Transverse colon (tissue), 4 donors: ENCODE measurements at regions not wholly inside any gene's neighbourhood (a gene's known extent, or its start where the extent isn't known, plus 50 kb on each side); places are given as distances from the start of the nearest gene placed in this dataset.

Experiments used
- DNase-seq: peaks from one replicate; pipeline ENCODE4 v3.0.0-alpha.2; 2019
- H3K27ac ChIP-seq, 4 donors: fragments of 200-600 bp; sonication (generic); 2 replicates each; pipeline ENCODE4 v1.5.1; 2016 to 2018; ENCODE audit warnings: inconsistent platforms in 4 of 4
- H3K27me3 ChIP-seq: fragments of 200-600 bp; sonication (generic); 2 replicates; pipeline ENCODE4 v1.5.1; 2017; ENCODE audit warnings: inconsistent platforms
- H3K36me3 ChIP-seq, 4 donors: fragments of 200-600 bp; sonication (generic); 2 replicates each; pipeline ENCODE4 v1.5.1; 2017 to 2019; ENCODE audit warnings: inconsistent platforms in 4 of 4
- H3K4me1 ChIP-seq, 4 donors: fragments of 200-600 bp; sonication (generic); 2 replicates each; pipeline ENCODE4 v1.5.1; 2017 to 2020; ENCODE audit warnings: inconsistent platforms in 4 of 4
- H3K4me3 ChIP-seq, 4 donors: fragments of 200-600 bp; sonication (generic); 1 replicate in 1 of 4; 2 replicates in 3 of 4; pipeline versions ENCODE4 v1.5.1 to v1.6.1; 2017 to 2019; ENCODE audit warnings: inconsistent platforms in 4 of 4
- H3K9me3 ChIP-seq, 2 donors: fragments of 200-600 bp; sonication (generic); 2 replicates each; pipeline ENCODE4 v1.5.1; 2017 to 2019; ENCODE audit warnings: inconsistent platforms in 2 of 2
- CTCF ChIP-seq, 5 experiments: fragments of 200-600 bp in 3 of 5; fragments of 450-650 bp in 2 of 5; sonication (generic) in 3 of 5; IDR thresholded peaks; 1 replicate in 2 of 5; 2 replicates in 3 of 5; pipeline ENCODE4 v1.5.1; 2016 to 2017; ENCODE audit warnings: antibody characterized with exemption in 5 of 5, inconsistent platforms in 3 of 5, mild to moderate bottlenecking in 2 of 5, moderate library complexity in 1 of 5
- EP300 ChIP-seq: sonication (generic); formaldehyde crosslinking; IDR thresholded peaks from one replicate; pipeline ENCODE4 v1.6.1; 2017; ENCODE audit warnings: antibody characterized with exemption, low read depth
- POLR2A ChIP-seq: fragments of 450-650 bp; IDR thresholded peaks from one replicate; pipeline ENCODE4 v1.6.1; 2016; ENCODE audit warnings: antibody characterized with exemption, mild to moderate bottlenecking, moderate library complexity
- POLR2AphosphoS5 ChIP-seq, 3 donors: sonication (generic); formaldehyde crosslinking; IDR thresholded peaks; one replicate each; pipeline ENCODE4 v1.6.1; 2016; ENCODE audit warnings: antibody characterized with exemption in 3 of 3
- WGBS, 2 donors: methylation state at CpG; one replicate each; pipeline ENCODE4 v1.1.5; 2018; ENCODE audit warnings: low coverage in 1 of 2; 5-methylcytosine and 5-hydroxymethylcytosine counted together
- in situ Hi-C, 4 donors: fragments of 200-750 bp; cut with MboI; loops; one replicate each; pipeline versions ENCODE4 v1.15.0 to v1.15.1; 2017; ENCODE audit warnings: low sequenced_read_pairs in 3 of 4, low pct_ligation_motif_present in 1 of 4, low pct_unique_long_range_greater_than_20kb in 1 of 4
- intact Hi-C: fragments of 100-400 bp; cut with DNase I; formaldehyde crosslinking; loops from one replicate; pipeline ENCODE4 v1.15.1; 2023; ENCODE audit warnings: low total_unique reads

DNA sequence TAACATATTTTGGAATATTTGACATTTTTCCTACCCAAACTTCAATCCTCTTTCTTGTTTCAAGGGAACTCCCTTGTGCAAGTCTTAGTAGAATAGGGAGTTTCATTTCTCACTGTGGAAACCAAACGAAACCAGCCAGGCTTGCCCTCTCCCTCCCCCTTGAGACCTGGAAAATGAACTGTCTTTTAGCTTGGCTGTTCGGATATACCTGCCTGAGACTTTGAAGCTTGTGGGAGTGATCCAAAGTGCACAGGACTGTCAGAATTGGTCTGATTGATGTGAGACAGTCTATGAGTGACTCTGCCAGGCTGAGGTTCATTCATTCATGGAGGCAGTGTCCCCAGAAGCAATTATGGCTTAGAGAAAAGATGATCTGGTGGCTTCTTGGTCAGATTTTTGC is 388.1 kb downstream of the EPM2A start:
- in situ Hi-C loops: no loop called here

DNA sequence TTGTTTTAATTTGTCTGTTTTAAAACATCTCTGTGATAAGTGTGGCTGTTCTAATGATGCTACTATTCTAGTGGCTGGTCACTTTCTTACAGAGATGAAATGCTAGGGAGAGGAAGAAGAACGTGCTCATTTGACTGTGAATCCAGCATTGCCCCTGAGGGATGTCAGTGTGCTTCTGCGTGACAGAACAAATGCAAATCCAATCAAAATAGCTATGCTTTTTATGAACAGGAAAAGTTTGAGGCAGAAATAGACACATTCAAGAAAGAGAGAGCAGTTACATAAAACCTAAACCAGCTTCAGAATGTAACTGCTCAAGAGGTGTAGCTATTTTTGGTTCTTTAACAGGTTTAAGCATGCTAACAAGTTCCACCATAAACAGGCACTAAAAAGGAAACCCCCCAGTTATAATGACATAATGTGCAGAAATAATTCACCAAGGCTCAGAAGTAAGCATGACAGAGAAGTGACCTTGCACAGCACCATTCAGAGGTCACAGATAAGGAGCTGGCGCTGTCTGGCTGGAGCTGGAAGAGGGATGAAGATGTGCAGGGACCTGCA is 385.3 kb downstream of the EPM2A start:
- 61 to 77% methylated on average over 3 of the region's 3 CpGs for WGBS, 2 donors
- no peak overlapping the region for H3K27ac ChIP-seq
- H3K4me3 ChIP-seq: no peak overlapping the region
- no peak for TF ChIP-seq CTCF (IDR thresholded peaks at IDR 0.05)
- TF ChIP-seq EP300: no peak
- TF ChIP-seq POLR2A: no peak
- TF ChIP-seq POLR2AphosphoS5 (IDR thresholded peaks at IDR 0.05): no peak
- intact Hi-C loops: no loop called here
- in situ Hi-C loops: no loop called here
- H3K4me1 ChIP-seq: no peaks in the 10 kb centered on the region
- H3K36me3 ChIP-seq: no peaks in the 10 kb centered on the region
- H3K27me3 ChIP-seq: no peaks in the 10 kb centered on the region
- DNase-seq: no peak
- no peaks in the 10 kb centered on the region for H3K9me3 ChIP-seq

More for the DNA sequence above, 388.1 kb downstream of the EPM2A start:
- Histone ChIP-seq H3K9me3 (no peaks in the 10 kb centered on the region), H3K4me1 (no peaks in the 10 kb centered on the region), H3K4me3 (no peak overlapping the region), H3K27me3 (no peaks in the 10 kb centered on the region), H3K36me3 (no peaks in the 10 kb centered on the region), H3K27ac (no peak overlapping the region)
- 78% methylated on average over 2 of the region's 2 CpGs; no CpG with 5 or more reads in 1 of the 2 donors for WGBS, 2 donors
- intact Hi-C loops: no loop called here
- TF ChIP-seq EP300: no peak
- no peak for DNase-seq

- intact Hi-C loops: no loop called here
- Histone ChIP-seq H3K36me3 (no peaks in the 10 kb centered on the region), H3K27ac (no peak overlapping the region), H3K27me3 (no peaks in the 10 kb centered on the region), H3K4me3 (no peak overlapping the region), H3K4me1 (no peaks in the 10 kb centered on the region), H3K9me3 (no peaks in the 10 kb centered on the region)
- no peak for DNase-seq
- TF ChIP-seq POLR2AphosphoS5 (IDR thresholded peaks at IDR 0.05): no peak
- no peak for TF ChIP-seq POLR2A
- no peak for TF ChIP-seq CTCF (IDR thresholded peaks at IDR 0.05)
- TF ChIP-seq EP300: no peak
- in situ Hi-C loops: no loop called here
- 81 to 83% methylated on average over 2 to 3 of the region's 3 CpGs for WGBS, 2 donors
Observed at GRCh38 chr6:145350928-145351327, 384.4 kb downstream of the EPM2A start.

- in situ Hi-C loops (no loop called here), intact Hi-C loops (no loop called here)
- Histone ChIP-seq H3K9me3 (no peaks in the 10 kb centered on the region), H3K4me1 (no peaks in the 10 kb centered on the region), H3K4me3 (no peak overlapping the region), H3K36me3 (no peaks in the 10 kb centered on the region), H3K27me3 (no peaks in the 10 kb centered on the region), H3K27ac (no peak overlapping the region)
- WGBS, 2 donors: 85% methylated on average over 11 of the region's 11 CpGs; no CpG with 5 or more reads in 1 of the 2 donors
- no peak for DNase-seq
- TF ChIP-seq CTCF (IDR thresholded peaks at IDR 0.05) (no peak), EP300 (no peak), POLR2AphosphoS5 (IDR thresholded peaks at IDR 0.05) (no peak), POLR2A (no peak)
Observed at GRCh38 chr6:145352382-145353080, 382.8 kb downstream of the EPM2A start.
